WTC11 (cell line): ENCODE measurements at regions not wholly inside any gene's neighbourhood (a gene's known extent, or its start where the extent isn't known, plus 50 kb on each side); places are given as distances from the start of the nearest gene placed in this dataset.

Experiments
- ATAC-seq: fragments of 200-7000 bp; cut with Tn5 transposase; 2 replicates; pipeline ENCODE4 v1.10.0; 2021; ENCODE audit warnings: mild to moderate bottlenecking, moderate library complexity
- CTCF ChIA-PET: fragments of 300-600 bp; sonication (Branson Sonifier 250); formaldehyde crosslinking; loops from one replicate; lab custom pipeline; 2021; ENCODE audit warnings: antibody characterized with exemption; lab: Charles Lee
- POLR2A ChIA-PET: fragments of 350-600 bp; sonication (Branson Sonifier 250); formaldehyde crosslinking; loops from one replicate; lab custom pipeline; 2021; ENCODE audit warnings: antibody characterized with exemption; lab: Charles Lee
- DNase-seq: peaks from one replicate; pipeline ENCODE4 v3.0.0; 2021; ENCODE audit warnings: low spot score
- H3K27ac Mint-ChIP-seq: 2 replicates; pipeline ENCODE4 v1.8.0; 2021; ENCODE audit warnings: mixed read lengths
- H3K27me3 Mint-ChIP-seq: 2 replicates; pipeline ENCODE4 v1.8.0; 2021; ENCODE audit warnings: low read depth, mild to moderate bottlenecking, moderate library complexity, mixed read lengths
- H3K36me3 Mint-ChIP-seq: 2 replicates; pipeline ENCODE4 v1.8.0; 2021; ENCODE audit warnings: mixed read lengths
- H3K4me1 Mint-ChIP-seq: 2 replicates; pipeline ENCODE4 v1.8.0; 2022; ENCODE audit warnings: mixed read lengths
- H3K4me3 Mint-ChIP-seq: 2 replicates; pipeline ENCODE4 v1.8.0; 2021; ENCODE audit warnings: mild to moderate bottlenecking, moderate library complexity, mixed read lengths
- H3K9me3 Mint-ChIP-seq: 2 replicates; pipeline ENCODE4 v1.8.0; 2021; ENCODE audit warnings: mixed read lengths
- CREM ChIP-seq: sonication (generic); formaldehyde crosslinking; IDR thresholded peaks from 2 replicates; pipeline ENCODE4 v1.8.1; 2022; ENCODE audit warnings: mild to moderate bottlenecking, missing genetic modification reagents, moderate library complexity
- ESRRA ChIP-seq: sonication (generic); formaldehyde crosslinking; IDR thresholded peaks from 2 replicates; pipeline ENCODE4 v1.8.1; 2022; ENCODE audit warnings: mild to moderate bottlenecking, missing genetic modification reagents, borderline replicate concordance
- FOXP1 ChIP-seq: sonication (generic); formaldehyde crosslinking; IDR thresholded peaks from 2 replicates; pipeline ENCODE4 v1.8.0; 2022; ENCODE audit warnings: missing genetic modification reagents, mild to moderate bottlenecking, moderate library complexity, borderline replicate concordance
- FOXP4 ChIP-seq: sonication (generic); formaldehyde crosslinking; IDR thresholded peaks from 2 replicates; pipeline ENCODE4 v1.8.0; 2022; ENCODE audit warnings: mild to moderate bottlenecking, missing genetic modification reagents
- GRHL2 ChIP-seq: fragments of 250-450 bp; sonication (Bioruptor Pico); IDR thresholded peaks from 2 replicates; pipeline ENCODE4 v1.8.0; 2022; ENCODE audit warnings: mild to moderate bottlenecking, moderate library complexity; ENCODE audit not compliant: insufficient replicate concordance, severe bottlenecking
- GTF2I ChIP-seq: fragments of 250-450 bp; sonication (Bioruptor Pico); conservative IDR thresholded peaks from 2 replicates; pipeline ENCODE4 v1.4.0; 2021; ENCODE audit warnings: mild to moderate bottlenecking
- KAT7 ChIP-seq: sonication (generic); formaldehyde crosslinking; IDR thresholded peaks from 2 replicates; pipeline ENCODE4 v1.8.1; 2023; ENCODE audit warnings: missing genetic modification reagents, mild to moderate bottlenecking, borderline replicate concordance
- NFATC4 ChIP-seq: fragments of 250-450 bp; sonication (Bioruptor Pico); IDR thresholded peaks from 2 replicates; pipeline ENCODE4 v1.9.0; 2021; ENCODE audit warnings: mild to moderate bottlenecking
- NFYB ChIP-seq: sonication (generic); formaldehyde crosslinking; conservative IDR thresholded peaks from 2 replicates; pipeline ENCODE4 v1.8.0; 2022; ENCODE audit warnings: low read depth, missing genetic modification reagents
- PREB ChIP-seq: sonication (generic); formaldehyde crosslinking; IDR thresholded peaks from 2 replicates; pipeline ENCODE4 v1.8.1; 2022; ENCODE audit warnings: mild to moderate bottlenecking, missing genetic modification reagents, moderate library complexity, borderline replicate concordance
- RELA ChIP-seq: sonication (generic); formaldehyde crosslinking; IDR thresholded peaks from 2 replicates; pipeline ENCODE4 v1.8.1; 2022; ENCODE audit warnings: missing genetic modification reagents, mild to moderate bottlenecking, borderline replicate concordance
- RORB ChIP-seq: fragments of 250-450 bp; sonication (Bioruptor Pico); IDR thresholded peaks from 2 replicates; pipeline ENCODE4 v1.9.0; 2021; ENCODE audit warnings: mild to moderate bottlenecking
- SP1 ChIP-seq: sonication (generic); formaldehyde crosslinking; conservative IDR thresholded peaks from 2 replicates; pipeline ENCODE4 v1.8.1; 2022; ENCODE audit warnings: missing genetic modification reagents
- TEAD1 ChIP-seq: sonication (generic); formaldehyde crosslinking; IDR thresholded peaks from 2 replicates; pipeline ENCODE4 v1.8.0; 2022; ENCODE audit warnings: mild to moderate bottlenecking, missing genetic modification reagents
- USF1 ChIP-seq: sonication (generic); formaldehyde crosslinking; IDR thresholded peaks from 2 replicates; pipeline ENCODE4 v1.8.0; 2022; ENCODE audit warnings: mild to moderate bottlenecking, missing genetic modification reagents
- ZNF317 ChIP-seq: sonication (generic); formaldehyde crosslinking; IDR thresholded peaks from 2 replicates; pipeline ENCODE4 v1.8.1; 2023; ENCODE audit warnings: low read depth, mild to moderate bottlenecking, moderate library complexity, missing genetic modification reagents, borderline replicate concordance
- ZNF396 ChIP-seq: fragments of 250-450 bp; sonication (Bioruptor Pico); IDR thresholded peaks from 2 replicates; pipeline ENCODE4 v1.8.0; 2021; ENCODE audit warnings: mild to moderate bottlenecking, moderate library complexity, borderline replicate concordance
- ZSCAN18 ChIP-seq: fragments of 250-450 bp; sonication (Bioruptor Pico); IDR thresholded peaks from 2 replicates; pipeline ENCODE4 v2.1.2; 2022; ENCODE audit warnings: mild to moderate bottlenecking, moderate library complexity
- TF ChIP-seq, protein P1 (sequence below): sonication (generic); formaldehyde crosslinking; IDR thresholded peaks from 2 replicates; pipeline ENCODE4 v1.8.1; 2023; ENCODE audit warnings: mild to moderate bottlenecking, missing genetic modification reagents, moderate library complexity
- TF ChIP-seq, protein P2 (sequence below): fragments of 250-450 bp; sonication (Bioruptor Pico); IDR thresholded peaks from 2 replicates; pipeline ENCODE4 v1.9.0; 2021; ENCODE audit warnings: moderate library complexity, mild to moderate bottlenecking, inconsistent platforms, borderline replicate concordance
- TF ChIP-seq, protein P3 (sequence below): sonication (generic); formaldehyde crosslinking; IDR thresholded peaks from 2 replicates; pipeline ENCODE4 v1.8.0; 2023; ENCODE audit warnings: mild to moderate bottlenecking, missing genetic modification reagents
- TF ChIP-seq, protein P4 (sequence below): sonication (generic); formaldehyde crosslinking; IDR thresholded peaks from 2 replicates; pipeline ENCODE4 v1.8.0; 2023; ENCODE audit warnings: missing genetic modification reagents, mild to moderate bottlenecking, borderline replicate concordance

GRCh38 chr16:6888531-6888930 lies 444.1 kb upstream of the RBFOX1 start:
- H3K36me3 Mint-ChIP-seq = peaks cover 71% of the 10 kb centered on the region
- no peaks in the 10 kb centered on the region for H3K4me1 Mint-ChIP-seq
- no peak overlapping the region for H3K4me3 Mint-ChIP-seq
- ChIA-PET POLR2A (no interaction called here), CTCF (no interaction called here)
- TF ChIP-seq KAT7 (CRISPR knock-in tag) = no peak
- TF ChIP-seq NFYB = no peak
- TF ChIP-seq, protein P1, sequence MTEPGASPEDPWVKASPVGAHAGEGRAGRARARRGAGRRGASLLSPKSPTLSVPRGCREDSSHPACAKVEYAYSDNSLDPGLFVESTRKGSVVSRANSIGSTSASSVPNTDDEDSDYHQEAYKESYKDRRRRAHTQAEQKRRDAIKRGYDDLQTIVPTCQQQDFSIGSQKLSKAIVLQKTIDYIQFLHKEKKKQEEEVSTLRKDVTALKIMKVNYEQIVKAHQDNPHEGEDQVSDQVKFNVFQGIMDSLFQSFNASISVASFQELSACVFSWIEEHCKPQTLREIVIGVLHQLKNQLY (CRISPR knock-in tag) = no peak
- no peak for TF ChIP-seq GRHL2 (CRISPR knock-in tag)
- no peak for TF ChIP-seq PREB (CRISPR knock-in tag)
- TF ChIP-seq CREM (CRISPR knock-in tag) = no peak
- no peak for TF ChIP-seq NFATC4 (CRISPR knock-in tag)
- no peak for TF ChIP-seq SP1
- no peak for TF ChIP-seq USF1
- TF ChIP-seq, protein P2, sequence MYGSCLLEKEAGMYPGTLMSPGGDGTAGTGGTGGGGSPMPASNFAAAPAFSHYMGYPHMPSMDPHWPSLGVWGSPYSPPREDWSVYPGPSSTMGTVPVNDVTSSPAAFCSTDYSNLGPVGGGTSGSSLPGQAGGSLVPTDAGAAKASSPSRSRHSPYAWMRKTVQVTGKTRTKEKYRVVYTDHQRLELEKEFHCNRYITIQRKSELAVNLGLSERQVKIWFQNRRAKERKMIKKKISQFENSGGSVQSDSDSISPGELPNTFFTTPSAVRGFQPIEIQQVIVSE (CRISPR knock-in tag) = no peak
- DNase-seq = no peak
- H3K9me3 Mint-ChIP-seq = peaks cover 81% of the 10 kb centered on the region
- no peak overlapping the region for H3K27ac Mint-ChIP-seq
- no peak for ATAC-seq
- H3K27me3 Mint-ChIP-seq = peaks cover 14% of the 10 kb centered on the region

GRCh38 chr16:6884002-6884401 lies 448.6 kb upstream of the RBFOX1 start:
- DNase-seq = no peak
- CTCF ChIA-PET = no interaction called here
- TF ChIP-seq RORB (CRISPR knock-in tag) = no peak
- TF ChIP-seq ESRRA (CRISPR knock-in tag) = no peak
- TF ChIP-seq, protein P3, sequence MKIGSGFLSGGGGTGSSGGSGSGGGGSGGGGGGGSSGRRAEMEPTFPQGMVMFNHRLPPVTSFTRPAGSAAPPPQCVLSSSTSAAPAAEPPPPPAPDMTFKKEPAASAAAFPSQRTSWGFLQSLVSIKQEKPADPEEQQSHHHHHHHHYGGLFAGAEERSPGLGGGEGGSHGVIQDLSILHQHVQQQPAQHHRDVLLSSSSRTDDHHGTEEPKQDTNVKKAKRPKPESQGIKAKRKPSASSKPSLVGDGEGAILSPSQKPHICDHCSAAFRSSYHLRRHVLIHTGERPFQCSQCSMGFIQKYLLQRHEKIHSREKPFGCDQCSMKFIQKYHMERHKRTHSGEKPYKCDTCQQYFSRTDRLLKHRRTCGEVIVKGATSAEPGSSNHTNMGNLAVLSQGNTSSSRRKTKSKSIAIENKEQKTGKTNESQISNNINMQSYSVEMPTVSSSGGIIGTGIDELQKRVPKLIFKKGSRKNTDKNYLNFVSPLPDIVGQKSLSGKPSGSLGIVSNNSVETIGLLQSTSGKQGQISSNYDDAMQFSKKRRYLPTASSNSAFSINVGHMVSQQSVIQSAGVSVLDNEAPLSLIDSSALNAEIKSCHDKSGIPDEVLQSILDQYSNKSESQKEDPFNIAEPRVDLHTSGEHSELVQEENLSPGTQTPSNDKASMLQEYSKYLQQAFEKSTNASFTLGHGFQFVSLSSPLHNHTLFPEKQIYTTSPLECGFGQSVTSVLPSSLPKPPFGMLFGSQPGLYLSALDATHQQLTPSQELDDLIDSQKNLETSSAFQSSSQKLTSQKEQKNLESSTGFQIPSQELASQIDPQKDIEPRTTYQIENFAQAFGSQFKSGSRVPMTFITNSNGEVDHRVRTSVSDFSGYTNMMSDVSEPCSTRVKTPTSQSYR (CRISPR knock-in tag) = no peak
- no peak for TF ChIP-seq ZNF396 (CRISPR knock-in tag)
- TF ChIP-seq GTF2I (CRISPR knock-in tag) = no peak
- no peak for TF ChIP-seq FOXP4
- no peak for TF ChIP-seq FOXP1 (CRISPR knock-in tag)
- no peak for TF ChIP-seq GRHL2 (CRISPR knock-in tag)
- TF ChIP-seq ZSCAN18 (CRISPR knock-in tag) = no peak
- no peak for TF ChIP-seq TEAD1 (CRISPR knock-in tag)
- TF ChIP-seq RELA (CRISPR knock-in tag) = no peak
- TF ChIP-seq ZNF317 (CRISPR knock-in tag) = no peak
- TF ChIP-seq, protein P4, sequence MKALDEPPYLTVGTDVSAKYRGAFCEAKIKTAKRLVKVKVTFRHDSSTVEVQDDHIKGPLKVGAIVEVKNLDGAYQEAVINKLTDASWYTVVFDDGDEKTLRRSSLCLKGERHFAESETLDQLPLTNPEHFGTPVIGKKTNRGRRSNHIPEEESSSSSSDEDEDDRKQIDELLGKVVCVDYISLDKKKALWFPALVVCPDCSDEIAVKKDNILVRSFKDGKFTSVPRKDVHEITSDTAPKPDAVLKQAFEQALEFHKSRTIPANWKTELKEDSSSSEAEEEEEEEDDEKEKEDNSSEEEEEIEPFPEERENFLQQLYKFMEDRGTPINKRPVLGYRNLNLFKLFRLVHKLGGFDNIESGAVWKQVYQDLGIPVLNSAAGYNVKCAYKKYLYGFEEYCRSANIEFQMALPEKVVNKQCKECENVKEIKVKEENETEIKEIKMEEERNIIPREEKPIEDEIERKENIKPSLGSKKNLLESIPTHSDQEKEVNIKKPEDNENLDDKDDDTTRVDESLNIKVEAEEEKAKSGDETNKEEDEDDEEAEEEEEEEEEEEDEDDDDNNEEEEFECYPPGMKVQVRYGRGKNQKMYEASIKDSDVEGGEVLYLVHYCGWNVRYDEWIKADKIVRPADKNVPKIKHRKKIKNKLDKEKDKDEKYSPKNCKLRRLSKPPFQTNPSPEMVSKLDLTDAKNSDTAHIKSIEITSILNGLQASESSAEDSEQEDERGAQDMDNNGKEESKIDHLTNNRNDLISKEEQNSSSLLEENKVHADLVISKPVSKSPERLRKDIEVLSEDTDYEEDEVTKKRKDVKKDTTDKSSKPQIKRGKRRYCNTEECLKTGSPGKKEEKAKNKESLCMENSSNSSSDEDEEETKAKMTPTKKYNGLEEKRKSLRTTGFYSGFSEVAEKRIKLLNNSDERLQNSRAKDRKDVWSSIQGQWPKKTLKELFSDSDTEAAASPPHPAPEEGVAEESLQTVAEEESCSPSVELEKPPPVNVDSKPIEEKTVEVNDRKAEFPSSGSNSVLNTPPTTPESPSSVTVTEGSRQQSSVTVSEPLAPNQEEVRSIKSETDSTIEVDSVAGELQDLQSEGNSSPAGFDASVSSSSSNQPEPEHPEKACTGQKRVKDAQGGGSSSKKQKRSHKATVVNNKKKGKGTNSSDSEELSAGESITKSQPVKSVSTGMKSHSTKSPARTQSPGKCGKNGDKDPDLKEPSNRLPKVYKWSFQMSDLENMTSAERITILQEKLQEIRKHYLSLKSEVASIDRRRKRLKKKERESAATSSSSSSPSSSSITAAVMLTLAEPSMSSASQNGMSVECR (CRISPR knock-in tag) = no peak

More at GRCh38 chr16:6884002-6884401, 448.6 kb upstream of the RBFOX1 start:
- peaks cover 78% of the 10 kb centered on the region for H3K9me3 Mint-ChIP-seq
- peaks cover 72% of the 10 kb centered on the region for H3K36me3 Mint-ChIP-seq
- H3K27me3 Mint-ChIP-seq = 0 out of 2 replicates have a peak, but pooled peaks cover 6% of the 10 kb centered on the region
- POLR2A ChIA-PET = no interaction called here
- no peaks in the 10 kb centered on the region for H3K4me1 Mint-ChIP-seq
- no peak for ATAC-seq
- H3K27ac Mint-ChIP-seq = no peak overlapping the region
- no peak overlapping the region for H3K4me3 Mint-ChIP-seq
